ENCODE measurements at regions not wholly inside any gene's neighbourhood (a gene's known extent, or its start where the extent isn't known, plus 50 kb on each side); places are given as distances from the start of the nearest gene placed in this dataset.
"Not testable (repeated sequence)": the region's sequence is repeated elsewhere in the genome, so short reads cannot be mapped to it uniquely, and the experiment has no call there.

DNA sequence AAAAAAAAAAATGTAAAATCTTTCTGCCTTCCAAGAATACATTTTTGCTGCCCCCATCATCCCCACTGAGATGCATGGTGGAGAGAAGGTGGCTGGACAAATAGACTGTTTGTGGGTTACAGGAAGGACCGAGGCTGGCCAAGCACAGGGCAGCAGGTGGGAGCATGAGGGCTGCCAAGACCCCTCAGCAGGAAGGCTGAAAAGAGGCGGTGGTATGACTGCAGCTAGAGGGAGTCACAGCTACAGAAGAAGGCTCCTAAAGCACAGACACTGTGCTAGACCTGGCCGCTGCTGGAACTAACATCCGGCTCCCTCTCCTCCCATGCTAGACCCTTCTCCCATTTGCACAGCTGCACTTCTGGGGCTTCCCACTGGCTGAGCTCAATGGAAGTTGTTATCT lies 289.6 kb downstream of the TCERG1L start:
- DNase-seq (ENCODE audit: low spot score) (no peak), ATAC-seq (no peak)
- intact Hi-C loops (cut with DNase I): no loop called here

- ATAC-seq: no peak
- no peak for DNase-seq (ENCODE audit: low spot score)
- intact Hi-C loops (cut with DNase I): no loop called here
These were observed 289.2 kb downstream of the TCERG1L start for GRCh38 chr10:131022369-131022768.

GRCh38 chr10:131022981-131023380 lies 288.5 kb downstream of the TCERG1L start:
- intact Hi-C loops (cut with DNase I): no loop called here
- no peak for ATAC-seq
- no peak for DNase-seq (ENCODE audit: low spot score)

GRCh38 chr10:131024259-131025131 lies 287.0 kb downstream of the TCERG1L start:
- intact Hi-C loops (cut with DNase I): no loop called here
- DNase-seq (ENCODE audit: low spot score): no peak
- ATAC-seq: no peak

DNA sequence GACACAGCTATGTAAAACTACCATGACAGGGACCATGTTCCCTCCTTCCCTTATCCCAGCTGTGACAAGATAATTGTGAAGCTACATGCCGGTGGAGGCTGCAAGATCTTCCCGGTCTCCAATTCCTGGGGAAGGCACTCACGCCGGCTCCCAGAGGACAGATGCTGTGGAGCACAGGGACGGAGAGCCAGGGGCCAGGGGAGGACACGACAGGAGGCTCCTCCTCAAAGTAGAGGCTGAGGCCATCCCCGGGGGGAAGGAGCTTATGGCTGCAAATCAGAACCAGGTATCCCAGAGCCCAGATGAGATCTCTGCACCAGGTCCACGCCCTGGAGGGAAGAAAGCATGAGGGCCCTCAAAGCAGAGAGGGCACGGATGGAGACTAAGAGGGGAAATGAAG lies 286.2 kb downstream of the TCERG1L start:
- no peak for ATAC-seq
- no peak for DNase-seq (ENCODE audit: low spot score)
- intact Hi-C loops (cut with DNase I): no loop called here

DNA sequence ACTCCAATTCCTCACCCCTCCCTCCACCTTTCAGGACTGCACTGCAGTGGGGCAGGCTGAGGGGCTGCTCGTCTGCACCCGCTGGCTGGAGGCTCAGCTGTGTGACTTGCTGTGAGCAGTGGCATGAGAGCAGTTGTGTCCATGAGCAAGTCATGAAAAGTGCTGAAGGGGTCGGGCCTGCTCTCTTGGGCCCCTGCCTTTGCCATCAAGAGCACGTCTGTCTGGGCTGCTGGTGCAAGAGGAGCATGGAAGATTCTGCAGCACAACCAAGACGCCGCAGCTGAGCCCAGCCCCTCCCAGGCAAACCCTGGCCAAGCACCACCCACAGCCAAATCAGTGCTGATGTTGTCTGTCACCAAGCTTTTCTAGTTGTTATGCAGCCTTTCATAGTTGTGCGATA lies 284.3 kb downstream of the TCERG1L start:
- DNase-seq (ENCODE audit: low spot score) (no peak), ATAC-seq (no peak)
- intact Hi-C loops (cut with DNase I): no loop called here

DNA sequence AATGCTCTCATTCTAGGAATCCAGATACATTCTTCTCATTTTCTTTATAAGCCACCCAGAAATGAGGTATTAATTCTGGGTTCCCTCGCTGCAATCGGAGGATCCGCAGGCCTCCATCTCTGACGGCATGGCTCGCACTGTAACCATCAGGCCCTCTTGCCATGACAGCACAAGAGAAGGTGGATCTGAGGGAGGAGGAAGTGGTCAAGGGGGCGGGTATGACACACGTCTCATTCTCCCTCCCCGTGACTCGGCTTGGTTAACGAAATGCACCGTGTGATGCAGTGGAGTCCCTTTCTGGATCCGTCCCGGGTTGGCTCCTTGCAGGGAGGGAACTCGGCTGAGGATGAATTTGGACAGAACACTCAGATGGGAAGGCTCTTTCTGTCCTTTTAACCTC lies 280.2 kb downstream of the TCERG1L start:
- intact Hi-C loops (cut with DNase I): no loop called here
- no peak for DNase-seq (ENCODE audit: low spot score)
- no peak for ATAC-seq

GRCh38 chr10:131032329-131033165 lies 279.0 kb downstream of the TCERG1L start:
- DNase-seq (ENCODE audit: low spot score) (no peak), ATAC-seq (no peak)
- intact Hi-C loops (cut with DNase I): no loop called here

DNA sequence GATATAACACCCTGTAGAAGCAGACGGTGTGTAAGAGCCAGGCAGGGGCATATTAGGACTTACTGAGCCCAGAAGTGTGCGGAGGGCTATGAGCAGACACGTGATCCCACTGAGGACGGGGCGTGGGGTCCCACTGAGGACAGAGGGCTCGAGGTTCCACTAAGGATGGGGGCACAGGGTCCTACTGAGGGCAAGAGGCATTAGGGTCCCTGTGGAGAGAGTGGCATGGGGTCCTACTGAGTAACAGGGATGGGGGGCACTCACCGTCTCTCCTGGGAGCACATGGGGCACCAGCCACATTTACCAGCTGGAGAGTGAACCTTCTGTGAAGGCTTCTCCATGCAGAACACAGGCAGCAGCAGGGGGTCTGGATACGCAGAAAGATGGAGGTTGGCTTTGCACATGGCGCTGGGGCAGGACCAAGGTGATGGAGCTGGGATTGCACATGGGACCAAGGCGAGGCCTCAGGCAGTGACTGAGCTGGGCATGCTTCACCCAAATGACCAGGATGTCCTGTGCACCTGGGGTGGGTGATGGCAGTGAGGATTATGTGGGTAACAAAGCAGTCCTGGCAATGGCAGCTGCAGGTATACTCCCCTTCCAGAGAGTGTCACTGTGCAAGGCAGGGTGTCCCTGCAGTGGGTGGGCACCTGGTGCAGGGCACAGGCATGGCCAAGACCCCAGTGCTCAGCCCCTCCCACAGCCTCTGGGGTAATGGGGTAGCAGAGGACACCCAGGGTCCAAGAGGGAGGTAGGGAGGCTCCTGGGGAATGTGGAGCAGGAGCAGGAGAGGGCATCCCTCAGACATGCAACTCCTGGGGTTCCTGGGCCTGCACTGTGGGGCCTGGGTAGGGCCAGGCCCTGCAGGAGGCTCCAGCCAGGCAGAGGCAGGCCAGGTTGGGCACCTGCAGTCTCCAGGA lies 278.1 kb downstream of the TCERG1L start:
- no peak for ATAC-seq
- no peak for DNase-seq (ENCODE audit: low spot score)
- intact Hi-C loops (cut with DNase I): no loop called here

- intact Hi-C loops (cut with DNase I): no loop called here
- DNase-seq (ENCODE audit: low spot score) (no peak), ATAC-seq (no peak)
These were observed 277.1 kb downstream of the TCERG1L start for GRCh38 chr10:131034451-131034850.

GRCh38 chr10:131035779-131036178 lies 275.7 kb downstream of the TCERG1L start:
- ATAC-seq (no peak), DNase-seq (ENCODE audit: low spot score) (no peak)
- intact Hi-C loops (cut with DNase I): no loop called here

GRCh38 chr10:131038056-131038455 lies 273.5 kb downstream of the TCERG1L start:
- ATAC-seq (no peak), DNase-seq (ENCODE audit: low spot score) (peak; percentile 0)
- intact Hi-C loops (cut with DNase I): no loop called here

- DNase-seq (ENCODE audit: low spot score) (peak; percentile 9), ATAC-seq (no peak)
- intact Hi-C loops (cut with DNase I): no loop called here
These were observed 270.5 kb downstream of the TCERG1L start for GRCh38 chr10:131041031-131041430.

- intact Hi-C loops (cut with DNase I): no loop called here
- no peak for DNase-seq (ENCODE audit: low spot score)
- no peak for ATAC-seq
These were observed 270.1 kb downstream of the TCERG1L start for GRCh38 chr10:131041441-131041840.

- intact Hi-C loops (cut with DNase I); DNase-seq (ENCODE audit: low spot score); ATAC-seq: not testable (repeated sequence)
These were observed 269.5 kb downstream of the TCERG1L start for GRCh38 chr10:131042015-131042414.
